MM.1S (cell line): ENCODE measurements at regions not wholly inside any gene's neighbourhood (a gene's known extent, or its start where the extent isn't known, plus 50 kb on each side); places are given as distances from the start of the nearest gene placed in this dataset.
"Not testable (repeated sequence)": the region's sequence is repeated elsewhere in the genome, so short reads cannot be mapped to it uniquely, and the experiment has no call there.

Experiments used
- DNase-seq: peaks from one replicate; pipeline ENCODE4 v3.0.0-alpha.2; 2015
- H2AFZ ChIP-seq: fragments of 300-600 bp; sonication (generic); 2 replicates; pipeline ENCODE4 v1.6.0; 2016; ENCODE audit warnings: antibody characterized with exemption, low read length
- H3F3A ChIP-seq: fragments of 300-600 bp; sonication (generic); 2 replicates; pipeline ENCODE4 v1.6.1; 2016; ENCODE audit warnings: mild to moderate bottlenecking, antibody characterized with exemption, low read length, moderate library complexity, mixed read lengths; ENCODE audit not compliant: insufficient read depth
- H3K27ac ChIP-seq: fragments of 300-600 bp; sonication (generic); 2 replicates; pipeline ENCODE4 v1.5.1; 2016; ENCODE audit warnings: mild to moderate bottlenecking, low read length
- H3K27me3 ChIP-seq: fragments of 300-600 bp; sonication (generic); replicated peaks from 2 replicates; pipeline ENCODE4 v1.6.0; 2016; ENCODE audit warnings: low read length; ENCODE audit not compliant: insufficient read depth
- H3K36me3 ChIP-seq: fragments of 300-600 bp; sonication (generic); replicated peaks from 2 replicates; pipeline ENCODE4 v1.6.1; 2016; ENCODE audit warnings: mild to moderate bottlenecking, low read length, mixed read lengths; ENCODE audit not compliant: insufficient read depth
- H3K4me1 ChIP-seq: fragments of 300-600 bp; sonication (generic); 2 replicates; pipeline ENCODE4 v1.6.1; 2016; ENCODE audit warnings: low read length, mixed read lengths
- H3K4me2 ChIP-seq: fragments of 300-600 bp; sonication (generic); 2 replicates; pipeline ENCODE4 v1.6.0; 2016; ENCODE audit warnings: low read depth, low read length
- H3K4me3 ChIP-seq: fragments of 300-600 bp; sonication (generic); 2 replicates; pipeline ENCODE4 v1.5.1; 2016; ENCODE audit warnings: low read length, mixed read lengths
- H3K79me2 ChIP-seq: fragments of 300-600 bp; sonication (generic); 2 replicates; pipeline ENCODE4 v1.6.1; 2016; ENCODE audit warnings: mixed run types, low read length, mixed read lengths
- H3K9ac ChIP-seq: fragments of 300-600 bp; sonication (generic); 2 replicates; pipeline ENCODE4 v1.6.1; 2016; ENCODE audit warnings: low read length, mixed read lengths
- H3K9me2 ChIP-seq: fragments of 300-600 bp; sonication (generic); replicated peaks from 2 replicates; pipeline ENCODE4 v1.6.1; 2016; ENCODE audit warnings: mild to moderate bottlenecking, low read length, mixed read lengths; ENCODE audit not compliant: insufficient read depth
- H3K9me3 ChIP-seq: fragments of 300-600 bp; sonication (generic); replicated peaks from 2 replicates; pipeline ENCODE4 v1.6.1; 2016; ENCODE audit warnings: mild to moderate bottlenecking, low read length, mixed read lengths; ENCODE audit not compliant: insufficient read depth
- H4K20me1 ChIP-seq: fragments of 300-600 bp; sonication (generic); 2 replicates; pipeline ENCODE4 v1.6.1; 2016; ENCODE audit warnings: mild to moderate bottlenecking, low read length, moderate library complexity, mixed read lengths; ENCODE audit not compliant: insufficient read depth
- CTCF ChIP-seq: fragments of 300-600 bp; sonication (generic); IDR thresholded peaks from 2 replicates; pipeline ENCODE4 v1.5.1; 2016; ENCODE audit warnings: antibody characterized with exemption, low read length, mixed read lengths
- EZH2 ChIP-seq: fragments of 300-600 bp; sonication (generic); optimal IDR thresholded peaks from 2 replicates; pipeline ENCODE3; 2017; ENCODE audit warnings: low read depth, mild to moderate bottlenecking, antibody characterized with exemption, low read length, mixed read lengths
- EZH2phosphoT487 ChIP-seq: fragments of 300-600 bp; sonication (generic); IDR thresholded peaks from 2 replicates; pipeline ENCODE4 v1.6.1; 2018; ENCODE audit warnings: antibody characterized with exemption, low read length

GRCh38 chr1:178664278-178664677 lies 60.8 kb upstream of the RALGPS2 start:
- Histone ChIP-seq H3K9me3 (no peaks in the 10 kb centered on the region), H3F3A (no peaks in the 10 kb centered on the region), H4K20me1 (no peaks in the 10 kb centered on the region), H3K36me3 (no peaks in the 10 kb centered on the region), H3K27me3 (no peaks in the 10 kb centered on the region), H3K4me3 (no peak overlapping the region), H2AFZ (peak overlapping the region; percentile 64), H3K79me2 (no peaks in the 10 kb centered on the region), H3K4me1 (peaks cover 10% of the 10 kb centered on the region; the same call in 1 of the 2 replicates), H3K9me2 (no peaks in the 10 kb centered on the region), H3K27ac (peak overlapping the region; percentile 3; the same call in 1 of the 2 replicates), H3K4me2 (peak overlapping the region; percentile 33), H3K9ac (no peak overlapping the region)
- no peak for DNase-seq
- no peak for TF ChIP-seq EZH2phosphoT487
- no peak for TF ChIP-seq EZH2
- no peak for TF ChIP-seq CTCF

- Histone ChIP-seq H3K9me3 (no peaks in the 10 kb centered on the region), H3K27me3 (no peaks in the 10 kb centered on the region), H3K4me1 (peaks cover 10% of the 10 kb centered on the region; the same call in 1 of the 2 replicates), H3F3A (no peaks in the 10 kb centered on the region), H3K4me3 (no peak overlapping the region), H3K9ac (no peak overlapping the region), H2AFZ (no peak overlapping the region), H3K79me2 (no peaks in the 10 kb centered on the region), H4K20me1 (no peaks in the 10 kb centered on the region), H3K27ac (no peak overlapping the region), H3K4me2 (no peak overlapping the region), H3K9me2 (no peaks in the 10 kb centered on the region), H3K36me3 (no peaks in the 10 kb centered on the region)
- TF ChIP-seq EZH2, result no peak
- TF ChIP-seq CTCF, result no peak
- no peak for TF ChIP-seq EZH2phosphoT487
- no peak for DNase-seq
Observed at GRCh38 chr1:178665579-178665978, 59.5 kb upstream of the RALGPS2 start.

- H3K27ac ChIP-seq, H3F3A ChIP-seq, H3K4me1 ChIP-seq, H3K27me3 ChIP-seq, H3K79me2 ChIP-seq, H3K4me2 ChIP-seq, H3K36me3 ChIP-seq, H4K20me1 ChIP-seq, H2AFZ ChIP-seq, H3K9me2 ChIP-seq, H3K4me3 ChIP-seq, H3K9me3 ChIP-seq, DNase-seq, H3K9ac ChIP-seq: not testable (repeated sequence)
Observed at GRCh38 chr1:178666891-178667290, 58.2 kb upstream of the RALGPS2 start.

- Histone ChIP-seq H3K79me2 (no peaks in the 10 kb centered on the region), H3K27me3 (no peaks in the 10 kb centered on the region), H3K27ac (no peak overlapping the region)
Observed at GRCh38 chr1:178672434-178672833, 52.6 kb upstream of the RALGPS2 start.

GRCh38 chr1:178674559-178674958 lies 50.5 kb upstream of the RALGPS2 start:
- H3K4me1 ChIP-seq, H3F3A ChIP-seq, H3K4me3 ChIP-seq, H3K4me2 ChIP-seq, H3K27me3 ChIP-seq, H4K20me1 ChIP-seq, DNase-seq, H3K9me3 ChIP-seq, H2AFZ ChIP-seq, H3K9me2 ChIP-seq, H3K79me2 ChIP-seq, H3K36me3 ChIP-seq, H3K27ac ChIP-seq, H3K9ac ChIP-seq: not testable (repeated sequence)

More at GRCh38 chr1:178672434-178672833, 52.6 kb upstream of the RALGPS2 start:
- Histone ChIP-seq H3K4me2 (no peak overlapping the region), H3F3A (no peaks in the 10 kb centered on the region), H3K36me3 (no peaks in the 10 kb centered on the region), H2AFZ (no peak overlapping the region), H4K20me1 (no peaks in the 10 kb centered on the region), H3K4me1 (no peaks in the 10 kb centered on the region), H3K4me3 (no peak overlapping the region), H3K9me2 (no peaks in the 10 kb centered on the region), H3K9me3 (no peaks in the 10 kb centered on the region), H3K9ac (no peak overlapping the region)
- no peak for DNase-seq
- TF ChIP-seq CTCF (no peak), EZH2 (no peak), EZH2phosphoT487 (no peak)
